ENCODE measurements at regions not wholly inside any gene's neighbourhood (a gene's known extent, or its start where the extent isn't known, plus 50 kb on each side); places are given as distances from the start of the nearest gene placed in this dataset.

DNA sequence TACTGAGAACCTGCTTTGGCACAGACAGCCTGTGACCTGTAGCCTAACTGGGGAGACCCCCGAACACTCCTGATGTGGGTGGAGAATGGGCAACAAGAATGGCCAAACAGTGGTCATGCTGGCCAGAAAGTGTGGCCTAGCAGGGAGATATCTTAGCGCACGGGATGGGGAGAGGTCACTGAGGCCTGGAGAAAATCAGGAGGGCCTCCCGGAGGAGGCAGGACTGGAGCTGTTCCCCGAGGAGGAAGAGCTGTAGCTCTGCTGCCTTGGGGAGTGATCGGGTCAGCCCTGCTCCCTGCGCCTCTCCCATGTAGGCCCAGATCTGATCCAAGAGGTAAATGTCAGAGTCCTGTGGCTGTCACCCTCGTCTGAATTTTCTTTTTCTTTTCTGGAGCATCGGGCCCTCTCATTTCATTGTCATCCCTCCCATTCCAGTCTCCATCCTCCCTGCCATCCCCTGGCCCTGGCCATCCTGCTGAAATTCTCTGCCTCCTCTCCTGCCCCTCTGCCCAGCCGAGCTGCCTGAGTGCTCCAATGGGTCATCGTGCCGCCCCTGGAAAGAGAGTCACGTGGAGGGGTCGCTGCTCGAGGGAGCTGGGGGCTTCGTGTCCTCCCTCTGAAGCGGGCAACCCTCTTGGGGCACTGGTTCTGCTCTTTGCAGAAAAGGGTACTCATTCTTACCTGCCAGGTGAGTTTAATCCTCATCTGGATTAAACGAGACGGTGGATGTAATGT lies 242.9 kb downstream of the HAUS1 start:
- no peak for DNase-seq (ENCODE audit: low read depth)

DNA sequence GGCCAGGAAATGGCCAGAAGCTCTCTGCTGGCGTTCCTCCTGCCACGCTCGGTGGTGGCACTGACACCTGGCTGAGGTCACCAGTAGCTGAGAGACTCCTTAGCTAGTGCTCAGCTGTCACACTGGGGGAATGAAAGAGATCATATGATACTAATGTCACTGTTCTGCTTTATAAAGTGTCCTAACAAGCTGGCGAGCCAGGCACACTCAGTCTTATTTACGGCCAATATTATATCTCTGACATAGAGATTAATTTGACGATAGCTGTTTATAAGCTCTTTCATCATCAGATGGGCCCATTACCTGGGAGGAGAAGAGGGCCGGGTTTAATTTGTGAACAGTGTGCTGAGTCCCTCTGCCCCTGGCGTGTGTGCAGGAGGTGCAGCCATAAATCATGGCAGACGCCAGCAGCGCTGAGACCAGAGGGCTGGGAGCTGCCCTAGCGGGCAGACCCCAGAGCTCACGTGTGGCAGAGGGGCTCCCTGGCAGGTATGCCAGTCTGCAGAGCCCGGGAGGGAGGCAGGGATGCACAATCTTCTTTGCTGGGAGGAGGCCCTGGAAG lies 246.5 kb downstream of the HAUS1 start:
- DNase-seq (ENCODE audit: low read depth): no peak

DNA sequence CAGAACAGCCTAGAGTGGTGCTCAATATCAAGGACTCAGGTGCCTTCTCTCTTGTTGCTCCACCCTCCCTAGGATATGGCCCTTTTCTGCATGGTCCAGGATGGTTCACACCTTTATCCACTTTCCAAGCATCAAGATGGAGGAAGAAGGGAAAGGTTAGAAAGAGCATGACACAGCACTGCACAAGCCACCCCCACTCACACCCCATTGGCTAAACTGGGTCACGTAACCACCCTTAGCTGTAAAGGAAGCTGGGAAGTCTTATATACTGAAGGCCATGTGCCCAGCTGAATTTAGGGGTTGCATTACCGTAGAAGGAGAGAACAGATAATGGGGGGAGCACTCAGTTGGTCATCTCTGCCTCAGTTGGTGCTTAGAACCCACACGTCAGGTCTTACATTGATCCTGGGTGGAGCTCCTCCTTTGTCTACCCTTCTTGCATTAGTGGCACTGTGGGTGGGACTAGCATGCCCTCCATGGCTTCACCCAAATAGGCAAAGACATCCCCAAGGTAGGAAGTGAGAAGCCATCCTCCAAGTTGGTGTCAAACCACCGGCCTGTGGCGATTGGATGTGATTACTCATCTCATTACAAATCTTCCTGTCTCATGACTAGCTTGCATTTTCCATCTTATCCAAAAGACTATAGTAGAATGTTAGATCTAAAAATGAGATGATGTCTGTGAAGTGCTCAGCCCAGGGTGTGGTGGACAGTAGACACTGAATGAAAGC lies 248.5 kb downstream of the HAUS1 start:
- no peak for DNase-seq (ENCODE audit: low read depth)

DNA sequence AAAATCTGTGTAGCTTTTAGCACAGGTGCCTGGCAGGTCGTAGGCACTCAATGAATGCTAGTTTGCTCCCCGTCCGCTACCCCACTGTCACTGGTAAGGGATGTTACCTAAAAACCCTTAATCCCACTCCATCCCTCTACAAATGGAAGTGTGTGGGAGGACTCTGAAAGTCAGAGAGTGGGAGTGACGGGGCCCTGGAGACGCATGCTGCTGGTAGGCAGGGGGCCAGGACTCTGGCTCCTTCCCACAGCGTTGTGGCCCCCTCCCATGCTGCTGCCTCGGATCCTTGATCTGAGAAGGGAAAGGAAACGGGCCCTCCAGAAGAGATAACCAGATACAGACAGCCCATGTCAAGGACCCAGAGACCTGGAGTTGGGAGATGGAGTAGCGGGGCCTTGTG lies 249.3 kb downstream of the HAUS1 start:
- DNase-seq (ENCODE audit: low read depth): no peak

DNA sequence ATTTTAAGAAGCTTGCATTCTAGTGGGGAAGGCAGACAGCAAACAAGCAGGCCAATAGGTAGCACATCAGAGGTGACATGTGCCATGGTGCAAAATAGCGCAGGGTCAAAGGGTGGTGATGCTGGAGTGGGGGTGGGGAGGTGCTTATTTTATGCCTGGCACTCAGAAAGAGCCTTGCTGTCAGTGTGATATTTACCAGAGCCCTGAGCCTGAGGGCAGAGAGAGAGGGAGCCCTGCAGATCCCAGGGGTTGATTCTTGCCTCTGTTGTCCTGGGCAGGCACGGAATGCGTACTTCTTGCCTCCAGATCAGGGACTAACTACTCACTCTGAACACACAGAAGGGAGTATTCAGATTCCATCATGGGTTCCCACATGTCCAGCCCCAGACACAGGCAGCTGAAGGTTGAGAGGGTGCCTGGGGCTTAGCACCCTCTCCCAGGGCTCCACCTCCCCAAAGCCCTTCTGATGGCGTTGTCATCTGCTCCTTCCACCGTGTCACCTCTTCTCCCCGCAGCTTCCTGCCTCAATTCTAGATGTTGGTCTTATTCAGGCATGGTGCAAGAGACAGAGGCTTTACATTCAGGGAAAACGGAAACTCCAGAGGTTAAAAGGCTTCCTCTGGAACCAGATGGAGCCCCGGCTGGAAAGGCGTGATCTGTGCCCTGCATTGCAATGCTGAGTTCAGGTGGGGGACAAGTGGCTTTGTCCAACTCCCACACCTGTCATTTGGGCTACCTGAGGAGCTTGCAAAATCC lies 252.3 kb downstream of the HAUS1 start:
- DNase-seq (ENCODE audit: low read depth): no peak

DNA sequence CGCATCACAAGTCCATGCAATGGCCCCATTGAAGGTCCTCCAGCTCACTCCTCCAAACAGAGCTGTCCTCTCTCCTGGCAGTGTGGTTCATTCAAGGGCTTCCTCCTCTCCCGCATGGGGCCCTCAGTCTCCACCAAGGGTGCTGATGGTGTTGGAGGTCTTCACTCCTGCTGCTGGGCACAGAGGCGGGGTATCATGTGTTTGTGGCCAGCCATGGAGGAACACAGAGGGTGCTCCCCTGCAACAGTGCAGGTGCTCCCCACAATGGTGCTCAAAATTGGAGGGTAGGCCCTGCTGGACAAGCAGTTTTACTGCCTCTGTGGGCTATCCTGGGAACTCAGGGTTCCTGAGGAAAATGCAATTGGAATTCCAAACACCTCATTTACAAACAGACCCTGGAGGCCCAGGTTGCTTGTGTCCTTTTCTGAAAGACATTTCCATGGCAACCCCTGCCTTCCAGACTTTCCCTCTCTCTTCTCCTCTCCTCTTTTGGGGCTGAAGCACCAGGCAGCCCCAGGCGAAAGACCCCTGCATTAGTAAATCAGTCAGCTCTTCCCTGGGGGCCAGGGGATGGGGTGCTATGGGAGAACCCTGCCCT lies 256.0 kb downstream of the HAUS1 start:
- no peak for DNase-seq (ENCODE audit: low read depth)

DNA sequence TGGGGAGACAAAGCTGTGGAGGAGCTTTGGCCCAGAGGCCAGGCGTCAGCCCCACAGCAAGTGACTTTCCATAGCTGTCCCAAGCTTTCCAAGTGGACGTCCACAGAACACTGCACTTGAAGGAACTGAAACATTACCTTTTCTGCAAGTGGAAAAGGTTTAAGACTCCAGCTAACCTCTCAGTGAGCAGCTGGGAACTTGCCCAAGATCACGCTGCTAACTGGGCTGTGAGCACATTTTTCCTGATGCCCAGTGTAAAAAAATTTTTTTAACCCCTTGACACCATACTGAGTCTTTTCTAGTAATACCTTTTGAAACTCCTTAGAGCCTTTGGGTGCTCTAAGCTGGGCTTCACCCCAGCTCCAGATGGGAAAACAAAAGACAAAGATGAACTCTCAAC lies 256.7 kb downstream of the HAUS1 start:
- no peak for DNase-seq (ENCODE audit: low read depth)

DNA sequence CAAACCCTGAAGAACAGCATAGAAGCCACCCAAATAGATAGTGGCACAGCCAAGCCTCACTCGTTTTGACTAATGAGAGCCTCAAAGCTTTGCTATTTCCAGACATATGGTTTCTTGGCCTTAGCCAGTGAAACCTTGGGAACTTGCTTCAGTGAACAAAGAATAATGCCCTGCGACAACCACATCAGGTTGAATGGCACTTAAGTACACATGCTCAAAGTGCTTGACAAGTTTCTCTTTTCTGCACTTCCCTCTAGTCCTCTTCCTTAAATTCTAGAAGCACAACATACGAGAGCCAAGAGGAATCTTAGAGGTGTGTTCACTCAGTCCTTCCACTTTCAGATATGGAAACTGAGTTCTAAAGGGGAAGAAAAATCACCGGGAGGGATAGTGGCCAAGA lies 258.3 kb downstream of the HAUS1 start:
- no peak for DNase-seq (ENCODE audit: low read depth)

DNA sequence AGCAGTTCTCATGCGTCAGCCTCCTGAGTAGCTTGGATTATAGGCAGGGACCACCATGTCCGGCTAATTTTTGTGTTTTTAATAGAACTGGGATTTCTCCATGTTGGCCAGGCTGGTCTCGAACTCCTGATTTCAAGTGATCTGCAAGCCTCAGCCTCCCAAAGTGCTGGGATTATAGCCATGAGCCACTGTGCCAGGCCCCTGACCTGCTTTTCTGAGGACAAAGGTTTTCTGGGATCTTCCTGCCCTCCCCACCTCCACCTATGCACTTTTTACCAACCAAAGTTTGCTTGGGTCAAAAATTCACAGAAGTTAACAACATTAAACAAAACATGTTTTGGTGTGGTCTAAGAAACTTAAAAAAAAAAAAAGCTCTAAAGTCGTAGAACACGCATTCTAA lies 259.9 kb downstream of the HAUS1 start:
- no peak for DNase-seq (ENCODE audit: low read depth)

DNA sequence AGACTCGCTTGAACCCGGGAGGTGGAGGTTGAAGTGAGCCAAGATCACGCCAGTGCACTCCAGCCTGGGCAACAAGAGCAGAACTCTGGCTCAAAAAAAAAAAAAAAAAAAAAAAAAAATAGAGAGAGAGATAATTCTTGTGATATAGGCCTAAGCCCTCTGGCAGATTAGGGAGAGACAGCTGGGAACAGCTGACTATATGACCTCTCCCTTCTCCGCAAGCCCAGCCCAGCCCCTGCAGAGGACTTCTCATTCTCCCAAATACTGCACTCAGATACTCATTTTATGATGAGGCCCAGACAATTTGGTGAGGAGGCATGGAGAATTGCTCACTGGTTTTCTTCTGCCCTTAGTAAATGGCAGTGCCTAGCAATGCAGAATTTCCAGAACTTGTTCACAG lies 262.0 kb downstream of the HAUS1 start:
- DNase-seq (ENCODE audit: low read depth): no peak

DNA sequence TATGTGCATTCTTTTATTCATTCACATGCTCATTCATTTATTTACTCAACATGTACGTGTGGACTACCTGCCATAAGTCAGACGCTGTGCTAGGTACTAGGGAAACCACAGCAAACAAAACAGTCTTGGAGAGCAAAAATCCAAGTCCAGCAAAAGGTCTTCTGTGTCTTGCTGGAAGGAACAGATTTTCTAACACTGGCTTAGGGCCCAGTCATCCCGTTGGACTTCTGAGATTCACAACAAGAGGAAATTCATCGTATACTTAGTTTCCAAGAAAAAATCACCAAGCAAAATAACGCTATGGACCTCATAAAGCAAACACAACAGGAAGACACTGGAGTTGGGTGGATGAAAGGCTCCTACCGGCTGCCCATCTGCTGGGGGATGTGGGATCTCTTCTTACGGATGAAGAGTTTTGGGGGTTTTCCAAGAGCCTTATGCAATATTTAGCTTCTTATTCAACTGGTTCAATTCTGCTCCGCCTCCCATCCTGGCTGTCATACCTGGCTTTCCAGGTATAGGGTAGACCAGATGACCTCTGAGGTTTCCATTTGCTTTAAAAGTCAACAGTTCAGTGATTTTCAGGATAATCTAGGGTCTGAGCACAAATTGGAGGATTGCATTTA lies 262.7 kb downstream of the HAUS1 start:
- no peak for DNase-seq (ENCODE audit: low read depth)

DNA sequence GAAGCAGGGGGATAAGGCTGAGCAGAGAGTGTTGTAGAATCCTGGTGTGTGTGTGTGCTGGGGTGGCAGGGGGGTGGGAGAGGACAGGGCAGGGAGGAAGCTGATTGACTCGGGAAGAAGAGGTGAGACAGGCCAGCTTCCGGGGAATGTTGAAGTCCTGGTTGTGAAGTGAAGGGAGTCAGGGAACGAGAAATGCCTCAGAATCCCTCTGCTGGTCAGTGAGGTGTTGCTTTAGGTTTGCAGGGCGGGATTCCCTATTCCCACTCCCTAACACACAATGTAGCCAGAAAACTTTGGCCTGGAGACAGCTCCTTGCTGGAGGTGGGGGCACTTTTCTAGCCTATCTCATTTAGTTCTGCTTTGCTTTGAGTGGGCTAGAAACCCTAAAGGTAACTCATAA lies 265.1 kb downstream of the HAUS1 start:
- DNase-seq (ENCODE audit: low read depth): no peak

DNA sequence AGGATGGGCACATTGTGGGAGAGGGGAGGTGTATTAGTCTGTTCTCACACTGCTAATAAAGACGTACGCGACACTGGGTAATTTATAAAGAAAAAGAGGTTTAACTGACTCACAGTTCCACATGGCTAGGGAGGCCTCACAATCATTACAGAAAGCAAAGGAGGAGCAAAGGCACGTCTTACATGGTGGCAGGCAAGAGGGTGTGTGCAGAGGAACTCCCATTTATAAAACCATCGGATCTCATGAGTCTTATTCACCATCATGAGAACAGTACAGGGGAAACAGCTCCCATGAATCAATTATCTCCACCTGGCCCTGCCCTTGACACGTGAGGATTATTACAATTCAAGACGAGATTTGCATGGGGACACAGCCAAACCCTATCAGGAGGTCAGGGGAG lies 266.7 kb downstream of the HAUS1 start:
- no peak for DNase-seq (ENCODE audit: low read depth)

DNA sequence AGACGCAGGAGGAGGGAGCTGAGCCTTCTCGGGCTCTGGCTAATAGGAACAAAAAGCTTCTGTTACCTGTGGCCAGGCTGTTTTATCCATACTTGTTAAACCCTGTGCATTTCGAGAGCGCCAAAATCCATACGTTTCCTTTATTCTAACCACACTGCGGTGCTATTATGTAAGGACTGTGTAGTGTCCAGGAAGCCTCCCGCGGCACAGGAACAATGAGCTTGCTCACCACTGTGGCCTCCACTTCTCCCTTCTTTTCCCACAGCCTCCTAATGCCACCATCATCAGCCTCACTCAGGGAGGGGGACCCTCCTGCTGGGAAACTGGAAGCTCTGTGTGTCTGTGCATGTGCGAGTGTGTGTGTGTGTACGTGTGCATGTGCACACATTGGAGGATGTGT lies 268.5 kb downstream of the HAUS1 start:
- DNase-seq (ENCODE audit: low read depth): no peak

DNA sequence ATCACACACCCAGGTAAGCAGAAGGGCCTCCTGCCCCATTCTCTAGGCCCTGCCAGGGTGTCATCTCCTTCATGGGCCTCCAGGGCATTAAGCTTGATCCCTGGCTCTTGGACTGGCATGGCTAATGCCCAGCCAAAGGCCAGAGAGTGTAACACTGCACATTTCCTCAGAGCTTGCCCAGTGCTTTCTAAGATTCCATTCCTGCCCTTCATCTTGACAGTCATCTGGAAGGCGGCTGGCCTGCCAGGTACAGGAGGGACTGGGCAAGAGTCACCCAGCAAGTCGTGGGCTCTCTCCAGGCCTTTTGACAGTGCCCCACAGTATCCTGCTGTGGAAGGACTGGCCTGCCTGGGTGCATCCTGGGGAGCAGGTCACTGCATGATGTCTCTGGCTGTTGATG lies 268.9 kb downstream of the HAUS1 start:
- no peak for DNase-seq (ENCODE audit: low read depth)

DNA sequence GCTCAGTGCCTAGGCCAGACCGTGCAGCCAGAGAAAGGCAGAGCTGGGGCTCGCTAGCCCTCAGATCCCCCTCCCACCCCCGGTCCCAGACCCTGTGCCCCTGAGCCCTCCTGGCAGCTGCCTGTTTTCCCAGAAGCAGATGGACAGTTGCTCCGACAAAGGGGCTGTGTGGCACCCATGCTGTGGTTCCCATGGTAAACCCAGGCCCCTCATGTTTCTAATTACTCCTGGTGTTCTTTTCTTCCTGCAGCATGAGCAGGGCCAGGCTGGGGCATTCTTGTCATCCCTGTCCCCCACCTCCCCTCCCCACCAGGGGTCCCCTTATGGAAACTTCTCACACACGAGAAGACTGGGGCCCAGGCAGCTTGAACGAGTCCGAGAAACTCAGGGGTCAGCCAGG lies 269.6 kb downstream of the HAUS1 start:
- no peak for DNase-seq (ENCODE audit: low read depth)

DNA sequence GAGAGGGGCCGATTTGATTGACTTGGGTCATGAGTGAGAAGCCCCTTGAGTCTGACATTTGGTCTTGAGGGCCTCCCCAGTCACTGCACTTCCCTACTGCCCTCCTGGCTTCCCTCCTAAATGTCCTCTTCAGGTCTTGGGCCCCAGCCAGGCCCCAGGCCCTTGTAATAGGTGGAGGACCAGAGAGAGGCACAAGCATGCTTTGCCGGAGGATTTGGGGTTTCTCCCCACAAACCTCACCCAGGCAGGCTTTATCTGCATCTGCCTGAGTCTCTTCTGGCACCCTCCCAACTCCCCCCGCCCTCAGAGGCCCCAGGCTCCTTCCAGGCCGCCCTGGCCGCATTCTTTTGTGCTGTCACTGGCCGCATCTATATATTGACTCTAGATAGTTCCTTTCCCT lies 270.7 kb downstream of the HAUS1 start:
- DNase-seq (ENCODE audit: low read depth): no peak

DNA sequence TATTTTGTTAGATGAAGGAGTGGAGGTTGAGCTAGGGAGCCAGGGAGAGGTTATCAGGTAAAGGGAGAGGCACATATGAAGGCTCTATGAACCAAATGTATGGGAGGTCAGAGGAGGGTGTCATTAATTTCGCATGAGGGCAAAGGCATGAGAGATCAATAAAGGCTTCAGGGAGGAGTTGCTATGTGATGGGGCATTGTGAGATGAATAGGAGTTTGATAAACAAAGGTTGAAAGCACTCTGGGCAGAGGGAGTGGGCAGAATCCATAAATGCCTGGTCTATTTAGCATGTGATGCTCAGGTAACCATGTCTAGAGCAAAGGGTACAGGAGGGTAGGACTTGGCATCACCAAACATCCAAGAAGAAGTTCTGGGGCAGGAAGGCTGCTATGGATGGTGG lies 273.4 kb downstream of the HAUS1 start:
- DNase-seq (ENCODE audit: low read depth): no peak

DNA sequence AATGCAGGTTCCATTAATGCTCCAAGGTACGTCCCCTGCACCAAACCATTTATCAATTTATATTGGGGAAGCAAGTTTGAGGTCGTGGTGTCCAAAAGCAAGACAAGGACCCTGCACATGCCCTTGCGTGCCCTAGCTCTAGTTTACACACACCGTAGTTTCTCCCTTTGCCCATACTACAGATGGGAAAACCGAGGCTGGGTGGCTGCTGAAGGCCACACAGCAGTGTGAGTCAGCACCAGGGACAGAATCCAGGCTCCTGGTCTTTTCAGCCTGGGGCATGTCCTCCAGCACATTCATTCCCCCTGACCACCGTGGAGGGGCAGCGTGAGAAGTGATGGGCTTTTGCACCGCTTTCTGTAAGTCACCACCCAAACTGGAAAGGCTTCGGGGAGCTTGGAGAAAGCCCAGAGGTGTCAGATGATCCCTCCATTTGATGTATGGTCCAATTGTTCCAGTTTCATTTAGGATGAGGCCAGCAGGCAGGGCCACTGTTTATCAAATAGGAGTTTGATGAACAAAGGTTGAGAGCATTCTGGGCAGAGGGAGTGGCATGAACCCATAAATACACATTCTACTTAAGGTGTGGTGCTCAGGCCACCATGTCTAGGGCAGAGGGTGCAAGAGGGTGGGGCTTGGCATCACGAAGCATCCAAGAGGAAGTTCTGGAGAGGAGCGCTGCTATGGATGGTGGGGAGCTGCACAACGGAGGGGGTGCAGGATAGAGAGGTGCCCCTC lies 274.1 kb downstream of the HAUS1 start:
- no peak for DNase-seq (ENCODE audit: low read depth)

DNA sequence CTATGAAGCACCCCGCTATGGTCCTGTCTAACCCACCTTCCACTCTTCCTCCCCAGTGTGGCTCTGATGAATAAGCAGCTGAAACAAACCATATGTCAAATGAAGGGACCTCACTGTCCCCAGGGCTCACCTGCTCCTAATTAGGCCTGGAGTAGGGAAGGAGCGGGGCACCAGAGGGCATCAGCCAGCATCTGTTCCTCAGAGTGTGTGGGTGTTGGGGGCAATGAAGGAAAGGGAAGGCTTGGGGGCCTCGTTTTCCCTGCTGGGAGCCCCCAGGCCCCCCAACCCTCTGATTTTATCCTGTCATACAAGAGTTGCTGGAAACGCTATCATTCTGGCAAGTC lies 274.7 kb downstream of the HAUS1 start:
- no peak for DNase-seq (ENCODE audit: low read depth)

DNA sequence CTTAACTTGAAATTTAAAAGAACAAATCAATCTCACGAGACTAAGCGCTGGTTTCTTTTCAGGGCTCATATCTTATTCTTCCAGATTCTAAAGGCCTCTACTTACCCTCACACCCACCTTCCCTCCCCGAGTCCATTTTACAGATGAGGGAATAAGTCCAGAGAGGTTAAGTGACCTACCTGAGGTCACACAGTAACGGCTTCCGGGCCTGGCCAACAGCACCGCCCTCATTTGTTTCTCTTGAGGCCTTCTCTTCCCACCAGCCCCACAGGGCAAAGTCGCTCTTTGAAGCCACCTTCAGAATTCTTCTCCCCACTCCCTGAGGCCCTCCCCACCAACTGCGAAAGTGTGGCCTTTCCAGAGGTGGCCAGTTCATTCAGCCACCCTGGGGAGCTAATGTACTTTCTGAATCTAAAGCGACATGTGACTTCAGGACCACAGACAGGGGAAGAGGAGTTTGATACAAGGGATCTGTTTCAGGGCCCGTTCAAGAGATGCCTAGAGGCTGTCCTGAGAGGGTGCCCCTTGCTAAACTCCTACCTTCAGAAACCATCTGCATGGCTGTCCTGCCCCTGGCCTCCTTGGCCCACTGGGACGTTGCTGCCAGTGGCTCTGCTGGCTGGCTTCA lies 275.3 kb downstream of the HAUS1 start:
- no peak for DNase-seq (ENCODE audit: low read depth)

All from non-pigmented ciliary epithelial cell (primary cell).